Loucy (cell line): ENCODE measurements at regions not wholly inside any gene's neighbourhood (a gene's known extent, or its start where the extent isn't known, plus 50 kb on each side); places are given as distances from the start of the nearest gene placed in this dataset.

Source experiments
- H2AFZ ChIP-seq: fragments of 200-600 bp; sonication (generic); 2 replicates; pipeline ENCODE4 v1.6.0; 2016; ENCODE audit warnings: antibody characterized with exemption, mild to moderate bottlenecking, low read length, moderate library complexity
- H3F3A ChIP-seq: fragments of 200-600 bp; 2 replicates; pipeline ENCODE4 v1.6.0; 2016; ENCODE audit warnings: antibody characterized with exemption, low read depth, mild to moderate bottlenecking
- H3K27me3 ChIP-seq: fragments of 200-600 bp; sonication (generic); 2 replicates; pipeline ENCODE4 v1.6.1; 2014; ENCODE audit warnings: low read length, mild to moderate bottlenecking; ENCODE audit not compliant: insufficient read depth, poor library complexity, severe bottlenecking
- H3K36me3 ChIP-seq: fragments of 200-600 bp; sonication (generic); 2 replicates; pipeline ENCODE4 v1.6.1; 2016; ENCODE audit warnings: low read length; ENCODE audit not compliant: insufficient read depth
- H3K4me1 ChIP-seq: fragments of 200-600 bp; sonication (generic); 2 replicates; pipeline ENCODE4 v1.5.1; 2014; ENCODE audit warnings: low read length, mild to moderate bottlenecking; ENCODE audit not compliant: insufficient read depth, poor library complexity, severe bottlenecking
- H3K4me2 ChIP-seq: fragments of 200-600 bp; sonication (generic); 2 replicates; pipeline ENCODE4 v1.6.0; 2014; ENCODE audit warnings: antibody characterized with exemption, low read length, low read depth, mild to moderate bottlenecking; ENCODE audit not compliant: poor library complexity, severe bottlenecking
- H3K4me3 ChIP-seq: fragments of 200-600 bp; sonication (generic); 2 replicates; pipeline ENCODE4 v1.5.1; 2014; ENCODE audit warnings: low read length, mild to moderate bottlenecking, mixed read lengths; ENCODE audit not compliant: poor library complexity, severe bottlenecking
- H3K79me2 ChIP-seq: fragments of 200-600 bp; sonication (generic); 2 replicates; pipeline ENCODE4 v1.6.1; 2014; ENCODE audit warnings: low read length; ENCODE audit not compliant: insufficient read depth
- H3K9ac ChIP-seq: fragments of 200-600 bp; sonication (generic); 2 replicates; pipeline ENCODE4 v1.6.0; 2014; ENCODE audit warnings: mild to moderate bottlenecking, low read depth, low read length, moderate library complexity; ENCODE audit not compliant: poor library complexity, severe bottlenecking
- H3K9me2 ChIP-seq: fragments of 200-600 bp; sonication (generic); replicated peaks from 2 replicates; pipeline ENCODE4 v1.6.1; 2016; ENCODE audit warnings: low read depth, low read length, mixed read lengths
- H3K9me3 ChIP-seq: fragments of 200-600 bp; sonication (generic); 2 replicates; pipeline ENCODE4 v1.6.1; 2014; ENCODE audit warnings: mild to moderate bottlenecking, antibody characterized with exemption, low read length, low read depth; ENCODE audit not compliant: insufficient read depth
- H4K20me1 ChIP-seq: fragments of 200-600 bp; sonication (generic); 2 replicates; pipeline ENCODE4 v1.6.0; 2014; ENCODE audit warnings: antibody characterized with exemption, low read length, mild to moderate bottlenecking; ENCODE audit not compliant: insufficient read depth, poor library complexity, severe bottlenecking
- CTCF ChIP-seq: fragments of 200-600 bp; sonication (generic); conservative IDR thresholded peaks from 2 replicates; pipeline ENCODE4 v1.5.1; 2014; ENCODE audit warnings: mild to moderate bottlenecking, antibody characterized with exemption, low read length
- EZH2phosphoT487 ChIP-seq: fragments of 200-600 bp; IDR thresholded peaks from 2 replicates; pipeline ENCODE4 v1.6.1; 2018; ENCODE audit warnings: antibody characterized with exemption, mild to moderate bottlenecking, moderate library complexity, borderline replicate concordance

- no peak for TF ChIP-seq EZH2phosphoT487
- Histone ChIP-seq H3K4me3 (no peak overlapping the region), H3K79me2 (no peaks in the 10 kb centered on the region), H3K4me2 (no peak overlapping the region), H3K9me2 (no peaks in the 10 kb centered on the region), H3F3A (no peaks in the 10 kb centered on the region), H3K27me3 (no peaks in the 10 kb centered on the region), H4K20me1 (no peaks in the 10 kb centered on the region), H2AFZ (no peak overlapping the region), H3K36me3 (no peaks in the 10 kb centered on the region), H3K4me1 (no peaks in the 10 kb centered on the region), H3K9ac (no peak overlapping the region), H3K9me3 (no peaks in the 10 kb centered on the region)
Observed at GRCh38 chr13:97114651-97115050, 107.5 kb upstream of the MBNL2 start.

- H3K4me3 ChIP-seq, result no peak overlapping the region
- no peak overlapping the region for H3K9ac ChIP-seq
- H3K36me3 ChIP-seq, result no peaks in the 10 kb centered on the region
- H3K4me1 ChIP-seq, result no peaks in the 10 kb centered on the region
- H3K9me3 ChIP-seq, result no peaks in the 10 kb centered on the region
- no peaks in the 10 kb centered on the region for H3F3A ChIP-seq
- no peak overlapping the region for H3K4me2 ChIP-seq
- H4K20me1 ChIP-seq, result no peaks in the 10 kb centered on the region
- H3K79me2 ChIP-seq, result no peaks in the 10 kb centered on the region
- H3K9me2 ChIP-seq, result no peaks in the 10 kb centered on the region
- no peak overlapping the region for H2AFZ ChIP-seq
- H3K27me3 ChIP-seq, result no peaks in the 10 kb centered on the region
- TF ChIP-seq CTCF, result no peak
- no peak for TF ChIP-seq EZH2phosphoT487
Observed at GRCh38 chr13:97116754-97117153, 105.4 kb upstream of the MBNL2 start.

DNA sequence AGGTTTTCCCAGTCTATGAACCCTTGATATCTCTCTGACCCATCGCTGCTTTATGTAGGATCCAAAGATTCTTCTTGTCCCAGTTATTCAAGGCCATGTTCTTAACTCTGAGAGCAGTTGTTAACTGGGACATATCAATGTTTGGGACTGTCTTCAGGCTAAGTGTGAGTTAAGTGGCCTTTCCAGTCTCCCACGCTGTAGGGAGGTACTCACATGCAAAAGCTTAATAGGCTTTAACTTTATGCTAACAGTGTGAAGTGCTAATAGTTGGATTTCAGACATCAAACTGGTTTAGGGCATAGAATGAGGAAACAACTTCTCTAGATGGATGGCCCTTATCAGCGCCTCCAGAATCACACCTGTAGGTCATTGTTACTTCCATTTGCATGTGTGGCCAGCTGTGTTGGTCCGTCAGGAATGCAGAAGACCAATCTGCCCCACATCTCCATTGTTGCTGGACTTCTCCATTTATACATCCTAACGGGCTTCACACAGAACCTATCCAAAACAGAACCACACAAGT is 104.7 kb upstream of the MBNL2 start:
- H3K9me3 ChIP-seq, result no peaks in the 10 kb centered on the region
- H3K4me1 ChIP-seq, result no peaks in the 10 kb centered on the region
- H3F3A ChIP-seq, result no peaks in the 10 kb centered on the region
- no peak overlapping the region for H3K9ac ChIP-seq
- no peaks in the 10 kb centered on the region for H3K27me3 ChIP-seq
- H3K79me2 ChIP-seq, result no peaks in the 10 kb centered on the region
- no peak for TF ChIP-seq CTCF
- no peak for TF ChIP-seq EZH2phosphoT487
- H3K9me2 ChIP-seq, result no peaks in the 10 kb centered on the region
- H3K4me3 ChIP-seq, result no peak overlapping the region
- H2AFZ ChIP-seq, result no peak overlapping the region
- no peak overlapping the region for H3K4me2 ChIP-seq
- no peaks in the 10 kb centered on the region for H3K36me3 ChIP-seq
- no peaks in the 10 kb centered on the region for H4K20me1 ChIP-seq

DNA sequence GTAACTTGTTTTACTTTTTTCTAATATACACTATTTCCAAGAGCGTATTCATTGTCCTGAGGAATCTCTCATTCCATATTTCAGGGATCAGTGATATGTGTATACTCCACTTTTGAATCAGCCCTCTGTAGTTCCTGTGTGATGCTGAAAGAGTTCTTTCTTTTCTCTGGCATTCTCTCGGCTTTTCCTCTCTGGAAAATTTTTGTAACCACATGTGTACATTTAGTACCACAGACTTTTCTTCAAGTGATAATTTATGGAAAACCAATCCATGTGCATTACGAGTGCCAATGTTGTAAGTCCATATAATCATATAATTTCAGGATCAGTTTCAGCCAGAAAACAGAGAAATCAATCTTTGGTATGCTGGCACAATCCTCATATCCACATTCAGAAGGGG is 102.2 kb upstream of the MBNL2 start:
- H3K9ac ChIP-seq, result no peak overlapping the region
- TF ChIP-seq CTCF (no peak), EZH2phosphoT487 (no peak)
- no peaks in the 10 kb centered on the region for H3K27me3 ChIP-seq
- no peaks in the 10 kb centered on the region for H3K9me2 ChIP-seq
- no peaks in the 10 kb centered on the region for H3F3A ChIP-seq
- H2AFZ ChIP-seq, result no peak overlapping the region
- H3K79me2 ChIP-seq, result no peaks in the 10 kb centered on the region
- no peaks in the 10 kb centered on the region for H3K9me3 ChIP-seq
- no peaks in the 10 kb centered on the region for H4K20me1 ChIP-seq
- H3K36me3 ChIP-seq, result no peaks in the 10 kb centered on the region
- no peak overlapping the region for H3K4me3 ChIP-seq
- H3K4me1 ChIP-seq, result no peaks in the 10 kb centered on the region
- no peak overlapping the region for H3K4me2 ChIP-seq
